GM18520 (cell line): ENCODE measurements at regions not wholly inside any gene's neighbourhood (a gene's known extent, or its start where the extent isn't known, plus 50 kb on each side); places are given as distances from the start of the nearest gene placed in this dataset.

ENCODE experiments used
- ATAC-seq: cut with Tn5 transposase; IDR thresholded peaks from one replicate; pipeline ENCODE4 v1.9.1; 2021; ENCODE audit not compliant: unreplicated experiment

GRCh38 chr10:9645404-9645803 lies 1372.3 kb upstream of the CELF2 start:
- ATAC-seq: no peak

- ATAC-seq: no peak
These were observed 1371.6 kb upstream of the CELF2 start for GRCh38 chr10:9645928-9646600.

- ATAC-seq: no peak
These were observed 1363.4 kb upstream of the CELF2 start for GRCh38 chr10:9654261-9654660.

GRCh38 chr10:9656386-9656785 lies 1361.3 kb upstream of the CELF2 start:
- ATAC-seq: no peak

GRCh38 chr10:9656996-9657395 lies 1360.7 kb upstream of the CELF2 start:
- ATAC-seq: no peak

- ATAC-seq: no peak
These were observed 1360.1 kb upstream of the CELF2 start for GRCh38 chr10:9657530-9657929.

- no peak for ATAC-seq
These were observed 1349.3 kb upstream of the CELF2 start for GRCh38 chr10:9668411-9668810.

- ATAC-seq: no peak
These were observed 1346.8 kb upstream of the CELF2 start for GRCh38 chr10:9670911-9671310.

- ATAC-seq: no peak
These were observed 1336.0 kb upstream of the CELF2 start for GRCh38 chr10:9681655-9682054.

- no peak for ATAC-seq
These were observed 1334.9 kb upstream of the CELF2 start for GRCh38 chr10:9682802-9683201.

- no peak for ATAC-seq
These were observed 1333.5 kb upstream of the CELF2 start for GRCh38 chr10:9684186-9684585.

- ATAC-seq: no peak
These were observed 1332.1 kb upstream of the CELF2 start for GRCh38 chr10:9685596-9685995.

- ATAC-seq: no peak
These were observed 1329.0 kb upstream of the CELF2 start for GRCh38 chr10:9688711-9689110.

- ATAC-seq: no peak
These were observed 1310.5 kb upstream of the CELF2 start for GRCh38 chr10:9707216-9707615.

- no peak for ATAC-seq
These were observed 1307.8 kb upstream of the CELF2 start for GRCh38 chr10:9709849-9710248.

- ATAC-seq: no peak
These were observed 1305.3 kb upstream of the CELF2 start for GRCh38 chr10:9712393-9712792.

GRCh38 chr10:9719246-9719645 lies 1298.4 kb upstream of the CELF2 start:
- no peak for ATAC-seq

GRCh38 chr10:9733766-9734165 lies 1283.9 kb upstream of the CELF2 start:
- ATAC-seq: no peak

GRCh38 chr10:9734218-9734617 lies 1283.5 kb upstream of the CELF2 start:
- no peak for ATAC-seq

- no peak for ATAC-seq
These were observed 1281.9 kb upstream of the CELF2 start for GRCh38 chr10:9735731-9736130.

GRCh38 chr10:9743639-9744038 lies 1274.0 kb upstream of the CELF2 start:
- ATAC-seq: no peak

GRCh38 chr10:9745158-9745557 lies 1272.5 kb upstream of the CELF2 start:
- no peak for ATAC-seq

- ATAC-seq: no peak
These were observed 1260.5 kb upstream of the CELF2 start for GRCh38 chr10:9757176-9757575.
